ENCODE measurements at regions not wholly inside any gene's neighbourhood (a gene's known extent, or its start where the extent isn't known, plus 50 kb on each side); places are given as distances from the start of the nearest gene placed in this dataset.

GRCh38 chr6:18335948-18336347 is 51.2 kb upstream of the RNF144B start:
- no peak for DNase-seq

GRCh38 chr6:18334251-18334650 is 52.9 kb upstream of the RNF144B start:
- no peak for DNase-seq

GRCh38 chr6:18330548-18331081 is 56.5 kb upstream of the RNF144B start:
- DNase-seq, result no peak

GRCh38 chr6:18329776-18330175 is 57.4 kb upstream of the RNF144B start:
- no peak for DNase-seq

GRCh38 chr6:18328540-18328939 is 58.6 kb upstream of the RNF144B start:
- peak in 1 of 5 donors; percentile 17 for DNase-seq

GRCh38 chr6:18328070-18328469 is 59.1 kb upstream of the RNF144B start:
- DNase-seq, result no peak

- no peak for DNase-seq
Observed at GRCh38 chr6:18327626-18328025, 59.5 kb upstream of the RNF144B start.

- no peak for DNase-seq
Observed at GRCh38 chr6:18326980-18327379, 60.2 kb upstream of the RNF144B start.

GRCh38 chr6:18326001-18326400 is 61.1 kb upstream of the RNF144B start:
- no peak for DNase-seq

- no peak for DNase-seq
Observed at GRCh38 chr6:18324706-18325042, 60.3 kb upstream of the DEK start.

GRCh38 chr6:18323935-18324705 is 59.8 kb upstream of the DEK start:
- peak in 2 of 5 donors; percentile 10 to 25 for DNase-seq

GRCh38 chr6:18317850-18318249 is 53.5 kb upstream of the DEK start:
- no peak for DNase-seq

GRCh38 chr6:18314317-18314997 is 50.1 kb upstream of the DEK start:
- no peak for DNase-seq
